GM12875 (cell line): ENCODE measurements at regions not wholly inside any gene's neighbourhood (a gene's known extent, or its start where the extent isn't known, plus 50 kb on each side); places are given as distances from the start of the nearest gene placed in this dataset.
"Not testable (repeated sequence)": the region's sequence is repeated elsewhere in the genome, so short reads cannot be mapped to it uniquely, and the experiment has no call there.

Experiments used
- H3K4me3 ChIP-seq: one replicate; pipeline ENCODE4 v1.5.1; 2011; ENCODE audit warnings: low read depth, low read length, control low read depth
- TF ChIP-seq, protein P1 (sequence below): IDR thresholded peaks from 2 replicates; pipeline ENCODE4 v1.5.1; 2011; ENCODE audit warnings: low read depth, mild to moderate bottlenecking, control low read depth, inconsistent platforms, low read length, moderate library complexity, borderline replicate concordance; ENCODE audit not compliant: insufficient read depth

DNA sequence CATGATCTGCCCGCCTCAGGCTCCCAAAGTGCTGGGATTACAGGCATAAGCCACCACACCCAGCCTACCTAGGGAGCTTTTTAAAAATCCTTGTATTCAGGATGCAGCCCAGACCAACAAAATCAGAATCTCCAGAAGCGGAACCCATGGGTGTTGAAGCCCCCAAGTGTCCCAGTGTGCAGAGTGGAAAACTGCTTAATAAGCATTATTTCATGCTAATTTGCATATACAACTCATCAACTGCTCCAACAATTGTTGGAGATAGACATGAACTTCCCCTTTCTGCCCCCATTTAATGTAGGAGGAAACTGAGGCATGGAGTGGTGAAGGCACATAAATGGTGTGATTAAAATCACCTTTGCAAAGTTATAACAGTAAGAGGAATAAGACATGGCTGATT is 84.3 kb upstream of the C16orf82 start:
- no peak overlapping the region for H3K4me3 ChIP-seq
- TF ChIP-seq, protein P1, sequence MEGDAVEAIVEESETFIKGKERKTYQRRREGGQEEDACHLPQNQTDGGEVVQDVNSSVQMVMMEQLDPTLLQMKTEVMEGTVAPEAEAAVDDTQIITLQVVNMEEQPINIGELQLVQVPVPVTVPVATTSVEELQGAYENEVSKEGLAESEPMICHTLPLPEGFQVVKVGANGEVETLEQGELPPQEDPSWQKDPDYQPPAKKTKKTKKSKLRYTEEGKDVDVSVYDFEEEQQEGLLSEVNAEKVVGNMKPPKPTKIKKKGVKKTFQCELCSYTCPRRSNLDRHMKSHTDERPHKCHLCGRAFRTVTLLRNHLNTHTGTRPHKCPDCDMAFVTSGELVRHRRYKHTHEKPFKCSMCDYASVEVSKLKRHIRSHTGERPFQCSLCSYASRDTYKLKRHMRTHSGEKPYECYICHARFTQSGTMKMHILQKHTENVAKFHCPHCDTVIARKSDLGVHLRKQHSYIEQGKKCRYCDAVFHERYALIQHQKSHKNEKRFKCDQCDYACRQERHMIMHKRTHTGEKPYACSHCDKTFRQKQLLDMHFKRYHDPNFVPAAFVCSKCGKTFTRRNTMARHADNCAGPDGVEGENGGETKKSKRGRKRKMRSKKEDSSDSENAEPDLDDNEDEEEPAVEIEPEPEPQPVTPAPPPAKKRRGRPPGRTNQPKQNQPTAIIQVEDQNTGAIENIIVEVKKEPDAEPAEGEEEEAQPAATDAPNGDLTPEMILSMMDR = no peak

DNA sequence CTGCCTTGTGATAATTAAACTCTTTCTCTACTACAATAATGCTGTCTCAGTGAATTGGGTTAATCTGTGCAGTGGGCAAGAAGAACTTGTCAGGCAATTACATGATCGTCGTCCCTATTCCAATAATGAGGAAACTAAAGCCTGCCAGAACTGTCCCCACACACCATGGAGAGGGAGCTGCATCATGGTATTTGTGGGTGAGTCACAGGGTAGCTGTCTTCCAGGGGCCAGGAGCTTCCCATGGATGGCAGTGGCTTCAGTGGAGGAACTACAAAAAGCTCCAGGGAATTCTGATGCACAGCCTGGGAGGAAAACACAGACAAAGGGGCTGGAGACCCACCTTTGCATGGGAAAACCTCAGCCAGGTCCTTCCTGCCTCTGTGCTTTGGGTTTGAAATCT is 83.3 kb upstream of the C16orf82 start:
- TF ChIP-seq, protein P1 = no peak

DNA sequence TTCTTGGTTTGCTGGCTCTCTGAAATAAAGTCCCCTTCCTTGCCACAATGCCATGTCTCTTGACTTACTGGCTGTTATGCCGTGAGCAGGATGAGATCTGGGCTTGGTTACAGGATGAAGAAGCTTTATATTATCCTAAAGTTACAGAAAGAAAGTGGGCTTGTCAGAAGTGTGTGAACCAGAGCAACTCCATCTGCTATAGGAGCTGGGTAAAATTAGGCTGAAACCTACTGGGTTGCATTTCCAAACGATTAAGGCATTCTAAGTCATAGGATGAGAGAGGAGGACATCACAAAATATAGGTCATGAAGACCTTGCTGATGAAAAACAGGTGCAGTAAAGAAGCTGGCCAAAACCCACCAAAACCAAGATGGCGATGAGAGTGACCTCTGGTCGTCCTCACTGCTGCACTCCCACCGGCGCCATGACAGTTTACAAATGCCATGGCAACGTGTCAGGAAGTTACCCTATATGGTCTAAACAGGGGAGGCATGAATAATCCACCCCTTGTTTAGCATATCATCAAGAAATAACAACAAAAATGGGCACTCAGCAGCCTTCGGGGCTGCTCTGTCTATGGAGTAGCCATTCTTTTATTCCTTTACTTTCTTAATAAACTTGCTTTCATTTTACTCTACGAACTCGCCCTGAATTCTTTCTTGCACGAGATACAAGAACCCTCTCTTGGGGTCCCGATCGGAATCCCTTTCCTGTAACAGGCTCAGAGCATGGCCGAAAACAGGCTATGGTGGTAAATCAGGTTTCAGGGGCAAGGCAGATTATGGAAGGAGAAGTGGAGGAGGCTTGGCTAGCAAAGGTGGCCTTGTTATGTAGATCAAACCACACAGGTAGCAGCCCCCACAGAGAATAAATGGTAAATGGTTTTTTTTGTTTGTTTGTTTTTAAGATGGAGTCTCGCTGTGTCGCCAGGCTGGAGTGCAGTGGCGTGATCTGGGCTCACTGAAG is 81.3 kb upstream of the C16orf82 start:
- no peak overlapping the region for H3K4me3 ChIP-seq
- TF ChIP-seq, protein P1 = no peak

More for the DNA sequence above, 83.3 kb upstream of the C16orf82 start:
- H3K4me3 ChIP-seq = no peak overlapping the region

DNA sequence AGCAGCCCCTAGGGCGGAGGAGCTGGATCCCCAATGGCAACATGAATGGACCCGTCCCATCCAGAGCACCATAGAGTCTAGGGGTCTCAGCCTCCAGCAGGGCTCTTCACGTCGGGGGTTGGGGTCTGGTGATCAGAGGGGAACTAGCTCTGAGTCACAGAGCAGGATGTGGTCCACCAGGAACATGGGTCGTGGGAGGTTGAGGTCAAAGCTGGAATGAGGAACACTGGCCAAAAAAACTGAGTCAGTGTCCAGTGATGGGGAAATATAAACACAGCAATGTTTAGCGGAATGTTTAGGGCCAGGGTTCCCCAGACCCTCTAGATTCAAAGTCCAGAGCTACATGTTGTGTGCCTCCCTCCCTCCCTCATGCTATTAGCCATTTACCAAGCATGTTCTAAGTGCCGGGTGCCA is 79.1 kb upstream of the C16orf82 start:
- H3K4me3 ChIP-seq = no peak overlapping the region
- TF ChIP-seq, protein P1 = no peak

DNA sequence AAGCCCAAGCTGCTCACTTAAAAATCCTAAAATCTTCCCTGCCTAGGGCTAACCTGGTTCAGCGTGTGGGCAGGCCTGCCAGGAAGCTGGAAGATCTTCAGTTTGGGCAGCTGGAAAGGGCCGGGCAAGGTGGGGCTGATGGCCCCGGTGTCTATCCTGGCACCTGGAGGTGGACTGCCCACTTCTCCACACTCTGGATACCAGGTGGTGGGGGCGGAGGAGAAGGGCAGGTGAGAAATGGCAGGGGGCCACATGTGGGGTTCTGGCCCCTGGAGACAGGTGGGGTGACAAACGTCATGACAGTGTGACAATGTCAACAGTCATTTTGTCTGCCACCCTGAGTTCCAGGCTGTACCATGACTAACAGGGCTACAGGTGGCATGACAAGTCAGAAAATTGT is 78.5 kb upstream of the C16orf82 start:
- no peak overlapping the region for H3K4me3 ChIP-seq
- TF ChIP-seq, protein P1 = no peak

DNA sequence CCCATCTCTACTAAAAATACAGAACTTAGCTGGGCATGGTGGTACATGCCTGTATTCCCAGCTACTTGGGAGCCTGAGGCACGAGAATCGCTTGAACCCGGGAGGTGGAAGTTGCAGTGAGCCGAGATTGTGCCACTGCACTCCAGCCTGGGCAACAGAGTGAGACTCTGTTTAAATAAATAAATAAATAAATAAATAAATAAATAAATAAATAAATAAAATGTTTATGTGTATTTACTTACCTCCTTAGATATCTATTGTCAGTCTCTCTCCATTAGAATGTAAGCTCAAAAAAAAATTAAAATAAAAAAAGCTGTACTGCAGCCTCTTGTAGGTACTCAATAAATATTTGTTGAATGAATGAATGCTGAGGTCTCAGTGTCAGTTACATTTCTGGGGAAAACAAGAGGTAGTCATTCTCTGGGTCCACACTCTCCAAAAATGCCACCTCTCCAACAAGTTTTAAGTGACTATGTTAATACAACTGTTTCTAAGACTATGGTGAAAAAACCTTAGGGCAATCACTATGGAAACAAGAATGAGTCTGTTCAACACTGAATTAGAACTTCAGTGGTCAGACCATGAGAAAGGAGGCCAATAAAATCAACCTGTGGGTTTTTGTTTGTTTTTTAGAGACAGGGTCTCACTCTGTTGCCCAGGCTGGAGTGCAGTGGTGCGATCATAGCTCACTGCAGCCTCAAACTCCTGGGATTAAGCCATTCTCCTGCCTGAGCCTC is 76.2 kb upstream of the C16orf82 start:
- not testable (repeated sequence) for H3K4me3 ChIP-seq

DNA sequence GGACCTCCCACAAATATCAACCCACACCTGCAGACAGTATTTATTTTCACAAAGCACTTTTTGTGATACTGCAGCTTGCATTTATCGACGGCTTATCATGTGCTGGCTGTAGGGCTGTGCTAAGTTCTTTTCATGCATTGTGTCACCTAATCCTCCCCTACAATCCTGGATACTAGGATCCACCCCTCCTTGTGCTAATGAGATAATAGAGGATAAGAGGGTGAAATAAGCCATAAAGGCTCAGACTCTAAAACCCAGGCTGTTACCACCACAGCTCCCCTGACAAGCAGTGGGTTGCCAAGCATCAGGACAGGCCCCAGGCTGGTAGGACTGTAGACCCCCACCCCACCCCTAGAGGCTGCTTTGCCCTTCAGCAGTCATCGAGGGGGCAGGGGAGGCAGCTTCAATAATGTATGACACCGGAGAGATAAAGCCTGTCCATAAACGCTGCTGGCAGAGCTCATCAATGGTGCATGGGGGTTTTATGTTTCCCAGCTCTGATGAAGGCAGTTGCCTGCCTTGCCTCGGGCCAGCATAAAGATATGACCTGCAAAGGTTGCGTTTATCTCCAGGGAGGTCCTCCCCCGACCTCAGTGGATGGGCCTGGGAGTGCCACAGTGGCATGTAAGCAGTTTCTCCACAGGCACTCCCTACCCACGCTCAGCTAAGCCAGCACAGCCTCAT is 73.9 kb upstream of the C16orf82 start:
- TF ChIP-seq, protein P1 = no peak
- H3K4me3 ChIP-seq = no peak overlapping the region
